Skin epidermis (tissue), 12 donors: ENCODE measurements at regions not wholly inside any gene's neighbourhood (a gene's known extent, or its start where the extent isn't known, plus 50 kb on each side); places are given as distances from the start of the nearest gene placed in this dataset.

Source experiments
- H3K27ac ChIP-seq, 21 experiments: fragments of 200-600 bp; sonication (generic) in 11 of 21; one replicate each; pipeline ENCODE4 v1.5.0; 2020; ENCODE audit warnings: mild to moderate bottlenecking in 3 of 21, inconsistent platforms in 2 of 21, moderate library complexity in 2 of 21
- H3K4me3 ChIP-seq, 7 experiments: fragments of 200-600 bp; sonication (generic) in 2 of 7; one replicate each; pipeline ENCODE4 v1.5.0; 2020; ENCODE audit warnings: inconsistent platforms in 2 of 7, mild to moderate bottlenecking in 2 of 7, moderate library complexity in 1 of 7

GRCh38 chr5:135089912-135090311, 55.9 kb upstream of the PITX1 start:
- no peak overlapping the region for H3K4me3 ChIP-seq
- no peak overlapping the region for H3K27ac ChIP-seq

- Histone ChIP-seq H3K4me3 (no peak overlapping the region), H3K27ac (no peak overlapping the region)
Measured at GRCh38 chr5:135088911-135089310, 54.9 kb upstream of the PITX1 start.

GRCh38 chr5:135087950-135088349, 53.9 kb upstream of the PITX1 start:
- Histone ChIP-seq H3K4me3 (no peak overlapping the region), H3K27ac (no peak overlapping the region)

GRCh38 chr5:135085936-135086725, 52.1 kb upstream of the PITX1 start:
- no peak overlapping the region for H3K27ac ChIP-seq
- no peak overlapping the region for H3K4me3 ChIP-seq

- Histone ChIP-seq H3K4me3 (no peak overlapping the region), H3K27ac (no peak overlapping the region)
Measured at GRCh38 chr5:135085133-135085935, 51.3 kb upstream of the PITX1 start.
